Testis (tissue), 2 donors: ENCODE measurements at regions not wholly inside any gene's neighbourhood (a gene's known extent, or its start where the extent isn't known, plus 50 kb on each side); places are given as distances from the start of the nearest gene placed in this dataset.

Experiments used
- CTCF ChIP-seq, 3 experiments: fragments of 450-650 bp in 2 of 3; fragments of 200-600 bp in 1 of 3; sonication (generic) in 1 of 3; IDR thresholded peaks; one replicate each; pipeline ENCODE4 v1.5.1; 2016 to 2019; ENCODE audit warnings: antibody characterized with exemption in 3 of 3, mild to moderate bottlenecking in 2 of 3, moderate library complexity in 1 of 3
- POLR2A ChIP-seq: fragments of 450-650 bp; IDR thresholded peaks from one replicate; pipeline ENCODE4 v1.6.1; 2017; ENCODE audit warnings: antibody characterized with exemption, mild to moderate bottlenecking, moderate library complexity

GRCh38 chr3:104887619-104888018 is 479.1 kb upstream of the ALCAM start:
- TF ChIP-seq CTCF (IDR thresholded peaks at IDR 0.05) (no peak), POLR2A (no peak)
